Fibroblast of skin of left biceps (primary cell): ENCODE measurements at regions not wholly inside any gene's neighbourhood (a gene's known extent, or its start where the extent isn't known, plus 50 kb on each side); places are given as distances from the start of the nearest gene placed in this dataset.
A peak's percentile ranks its signal among the peaks of the same experiment; 100 is the strongest.

Experiments used
- DNase-seq, 2 experiments: peaks; one replicate each; pipeline ENCODE4 v3.0.0-alpha.2; 2013; ENCODE audit warnings: low read depth in 2 of 2

- DNase-seq, result no peak
These were observed 509.3 kb downstream of the QKI start for GRCh38 chr6:163923658-163924411.

DNA sequence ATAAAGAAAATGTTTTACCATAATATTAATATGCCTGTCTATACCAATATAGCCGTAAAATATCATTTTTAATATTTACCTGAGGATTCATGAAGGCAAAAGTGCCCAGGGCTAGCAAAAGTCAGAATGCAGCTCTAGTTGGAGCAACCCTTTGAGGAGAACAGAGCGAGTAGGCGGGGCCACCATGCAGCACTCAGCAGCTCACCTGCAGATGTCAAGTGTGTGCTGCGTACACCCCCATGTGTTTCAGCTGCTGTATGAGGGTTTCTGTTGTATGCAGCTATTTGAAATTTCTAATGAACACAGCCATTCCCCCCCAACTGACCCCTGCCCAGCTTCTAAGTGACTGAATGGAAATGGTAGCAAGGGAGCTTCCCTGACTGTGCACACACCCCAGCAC lies 508.0 kb downstream of the QKI start:
- DNase-seq, result no peak

DNA sequence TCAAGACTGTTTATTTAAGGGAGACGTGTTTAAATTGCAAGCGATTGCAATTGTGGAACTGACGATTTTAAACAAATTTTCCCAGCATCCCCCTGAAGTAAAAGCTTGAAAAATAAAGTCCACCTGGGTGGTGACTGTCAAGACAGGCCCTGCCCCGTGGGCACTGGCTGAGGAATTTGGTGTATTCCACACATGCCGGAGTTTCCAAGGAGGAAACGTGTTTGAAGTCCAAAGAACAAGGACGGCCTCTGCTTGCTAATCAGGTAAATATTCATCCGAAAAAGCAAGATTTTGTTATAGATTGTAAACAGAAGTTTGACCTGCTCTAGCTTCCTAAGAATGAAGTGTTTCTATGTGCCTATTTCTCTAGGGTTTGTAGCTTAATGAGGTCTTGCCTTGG lies 505.1 kb downstream of the QKI start:
- no peak for DNase-seq

DNA sequence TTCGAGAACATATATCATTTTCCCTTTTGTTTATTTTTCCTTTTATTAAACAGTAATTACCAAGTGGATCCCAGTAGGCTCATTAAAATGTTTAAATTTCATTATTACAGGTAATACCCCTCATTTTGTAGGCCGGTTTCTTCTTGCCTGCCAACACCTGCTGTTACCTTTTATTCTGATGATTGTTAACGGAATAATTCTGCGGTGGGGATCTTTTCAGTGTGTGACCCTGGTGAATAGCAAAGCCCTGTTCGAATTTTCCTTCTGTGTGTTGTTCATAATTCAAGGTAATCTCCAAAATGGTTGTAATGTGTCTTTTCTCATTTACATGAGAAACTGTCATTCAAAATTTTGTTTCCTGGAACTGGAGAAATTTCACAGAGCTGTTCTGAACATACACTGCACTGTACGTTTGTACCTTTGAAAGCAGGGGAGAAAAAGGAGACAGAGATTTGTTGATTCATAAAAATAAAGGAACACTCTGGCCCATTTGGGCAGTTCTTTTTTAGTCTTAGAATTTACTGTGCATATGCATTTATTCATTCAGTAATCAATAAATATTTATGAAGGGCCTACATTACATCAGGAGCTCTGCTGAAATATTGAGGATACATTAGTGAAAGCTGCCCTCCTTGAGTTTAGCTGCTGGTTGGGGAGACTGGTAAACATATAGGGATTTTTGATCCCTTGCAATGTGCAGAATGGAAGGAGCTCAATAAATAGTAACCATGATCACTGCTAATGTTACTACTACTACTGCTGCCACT lies 502.0 kb downstream of the QKI start:
- no peak for DNase-seq

- DNase-seq, result no peak
These were observed 500.6 kb downstream of the QKI start for GRCh38 chr6:163915131-163915530.

DNA sequence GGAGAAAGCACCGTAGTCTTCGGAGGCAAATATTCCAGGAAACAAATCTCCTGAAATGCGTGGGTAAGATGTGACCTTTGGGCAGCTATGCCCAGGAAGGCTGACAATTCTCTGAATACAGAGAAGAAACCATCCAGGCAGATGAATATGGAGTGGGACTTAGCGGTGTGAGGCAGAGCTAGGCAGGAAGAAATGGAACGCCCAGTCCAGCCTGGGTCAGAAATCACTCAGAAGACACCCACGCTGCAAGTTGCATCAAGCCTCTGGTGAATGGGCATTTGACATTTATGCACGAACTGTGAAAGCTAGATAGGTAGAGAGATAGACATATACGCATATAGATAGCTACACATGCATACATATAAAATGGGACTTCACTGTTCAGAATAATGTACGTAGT lies 498.5 kb downstream of the QKI start:
- no peak for DNase-seq

DNA sequence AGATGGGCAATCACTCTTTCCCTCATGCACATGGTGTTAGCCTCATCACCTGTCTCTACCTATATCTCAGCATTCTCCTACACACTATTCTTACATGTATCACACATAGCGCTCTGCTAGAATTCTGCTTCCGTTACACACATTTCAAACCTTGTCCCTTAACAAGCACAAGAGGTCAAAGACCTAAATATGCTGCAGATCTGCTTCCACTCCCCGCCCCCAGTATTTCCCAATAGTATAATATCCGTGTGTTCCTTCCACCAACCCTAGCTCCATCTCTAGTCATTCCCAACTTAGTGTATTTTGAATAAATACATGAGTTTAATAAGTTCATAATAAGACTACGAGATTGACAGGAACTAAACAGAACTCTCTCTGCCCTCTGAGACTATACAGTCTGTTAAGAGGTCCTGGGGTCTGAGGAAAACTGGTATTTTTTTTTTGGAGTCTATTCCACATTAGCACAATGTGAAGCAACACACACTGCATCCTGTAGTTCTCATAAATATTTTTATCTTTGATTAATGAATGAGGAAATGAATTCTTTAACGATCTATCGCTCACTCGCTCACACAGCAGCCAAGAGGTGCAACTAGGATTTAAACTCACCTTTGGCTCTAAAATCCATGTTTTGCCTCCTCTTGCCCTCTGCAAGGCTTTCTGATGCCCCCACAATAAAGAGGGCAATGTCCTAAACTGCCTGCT lies 491.6 kb downstream of the QKI start:
- DNase-seq, result no peak

DNA sequence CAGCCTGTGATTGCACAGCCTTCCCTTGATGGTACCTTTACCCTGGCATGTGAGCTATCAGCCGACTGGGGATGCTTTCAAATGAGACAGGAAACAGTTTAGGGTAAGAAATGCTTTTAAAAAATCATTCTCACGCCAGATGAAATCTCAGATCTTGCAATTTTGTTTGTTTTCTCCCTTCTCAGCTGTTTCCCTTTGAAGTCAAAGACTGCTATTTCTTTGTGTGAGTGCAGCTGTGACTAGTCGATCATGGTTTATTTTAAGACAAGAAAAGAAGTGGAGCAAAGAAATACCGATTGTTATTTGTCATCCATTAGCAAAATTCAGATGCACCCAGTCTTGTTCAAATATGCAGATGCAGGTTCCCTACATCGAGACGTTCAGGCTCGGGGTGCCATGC lies 489.7 kb downstream of the QKI start:
- no peak for DNase-seq

DNA sequence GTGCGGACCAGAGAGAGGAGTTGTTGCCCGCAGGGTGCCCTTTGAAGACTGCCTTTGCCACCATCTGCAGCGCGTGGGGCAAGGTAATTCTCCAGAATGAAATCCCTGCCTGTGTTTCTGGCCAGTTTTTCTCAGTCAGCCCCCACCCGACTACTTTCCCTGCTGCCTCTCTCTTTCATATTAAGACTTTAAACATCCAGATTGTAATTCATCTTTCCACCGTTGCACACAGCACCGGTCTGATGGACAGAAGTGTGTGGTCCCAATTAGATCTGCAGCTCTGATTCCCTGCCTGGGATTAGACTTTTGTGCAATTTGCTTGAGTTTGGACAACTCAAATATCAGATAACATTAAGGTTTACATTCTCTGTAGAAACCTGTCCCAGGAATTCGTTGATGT lies 489.0 kb downstream of the QKI start:
- DNase-seq, result no peak

DNA sequence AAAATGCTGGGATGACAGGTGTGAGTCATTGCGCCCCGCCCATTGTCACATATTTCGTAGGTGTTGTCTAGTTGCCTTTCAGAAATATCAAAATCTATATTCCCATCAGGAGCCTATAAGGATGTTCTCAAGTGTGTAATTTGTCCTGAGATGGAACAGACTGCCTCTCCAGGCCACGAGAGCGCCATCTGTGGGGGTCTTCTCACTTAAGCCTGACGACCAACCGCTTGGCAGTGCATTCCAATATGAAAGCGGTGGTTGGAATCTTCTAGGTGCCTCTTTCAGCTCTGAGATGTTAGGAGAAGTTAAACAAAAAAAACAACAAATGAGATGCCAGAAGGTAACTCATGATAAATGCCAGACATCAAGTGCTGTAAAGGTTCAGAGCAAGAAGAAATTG lies 488.5 kb downstream of the QKI start:
- no peak for DNase-seq

DNA sequence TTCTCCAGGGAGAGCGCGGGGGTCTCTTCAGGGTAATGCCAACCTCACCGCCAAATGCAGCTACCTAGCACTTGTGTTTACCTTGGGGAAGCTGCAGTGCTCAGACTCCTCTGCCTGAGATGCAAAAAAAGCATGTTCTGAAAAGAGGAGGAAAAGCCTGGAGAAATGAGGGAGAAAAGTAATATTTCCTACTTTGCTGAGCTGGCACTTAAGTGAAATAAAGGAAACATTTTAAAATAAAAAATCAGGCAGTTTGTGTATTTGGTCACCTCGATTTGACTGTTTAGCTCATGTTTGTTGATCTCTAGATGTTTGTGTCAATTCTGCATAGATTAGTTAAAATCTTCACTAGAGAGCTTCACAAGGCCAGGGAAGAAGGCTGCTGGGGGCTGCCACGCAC lies 487.2 kb downstream of the QKI start:
- DNase-seq, result no peak

DNA sequence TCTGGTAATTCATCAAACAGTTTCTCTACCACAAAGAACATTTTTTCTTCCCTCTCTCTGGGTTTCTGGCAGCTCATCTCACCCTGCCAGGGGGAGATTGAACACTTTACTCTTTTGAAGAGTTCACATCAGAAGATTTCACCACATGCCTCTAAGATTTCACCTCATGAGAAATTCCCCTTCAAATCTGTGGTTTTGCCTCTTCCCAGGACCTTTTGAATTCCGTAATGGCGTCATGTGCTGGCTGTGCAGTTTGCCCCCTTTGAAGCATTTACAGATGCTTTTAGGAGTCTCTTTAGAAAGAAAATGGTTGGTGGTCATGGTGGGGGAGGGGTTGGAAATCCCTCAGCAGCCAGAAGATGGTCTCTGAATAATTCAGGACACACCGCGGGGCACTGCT lies 486.1 kb downstream of the QKI start:
- DNase-seq, result peak; percentile 38 to 39

DNA sequence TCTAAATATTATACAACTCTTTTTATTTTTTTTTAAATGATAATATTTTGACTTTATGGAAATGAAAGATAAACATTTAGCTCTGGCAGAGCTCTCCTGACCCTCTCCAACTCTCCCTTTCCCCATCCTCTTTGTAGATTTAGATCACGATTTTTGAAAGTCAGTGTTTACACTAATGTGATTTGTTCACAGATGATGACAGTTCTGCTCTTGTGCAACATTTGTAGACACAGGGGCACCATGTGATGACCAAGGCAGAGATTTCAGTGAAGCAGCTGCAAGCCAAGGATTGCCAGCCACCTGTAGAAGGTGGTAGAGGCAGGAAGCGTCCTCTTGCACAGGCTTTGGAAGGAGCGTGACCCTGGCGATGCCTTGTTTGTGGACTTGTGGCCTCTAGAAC lies 483.2 kb downstream of the QKI start:
- DNase-seq, result no peak

GRCh38 chr6:163897030-163897429 lies 482.5 kb downstream of the QKI start:
- no peak for DNase-seq

DNA sequence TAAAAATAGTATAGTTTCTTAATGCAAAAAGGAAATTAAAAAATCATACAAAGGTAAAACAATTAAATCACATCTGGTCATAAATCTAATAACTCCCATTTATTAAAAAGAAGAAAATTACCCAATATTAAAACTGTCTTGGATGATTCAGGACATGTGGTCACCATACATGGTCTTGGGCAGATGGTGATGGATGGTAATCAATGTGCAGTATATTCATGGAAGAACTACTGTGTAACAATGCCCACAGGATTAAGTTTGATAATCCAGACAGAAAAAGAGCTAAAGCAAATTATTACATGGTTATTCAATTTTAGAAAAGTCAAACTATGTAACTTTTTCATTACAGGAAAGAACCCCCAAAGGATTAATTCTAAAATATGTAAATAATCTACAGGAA lies 480.6 kb downstream of the QKI start:
- no peak for DNase-seq

GRCh38 chr6:163893609-163894189 lies 479.2 kb downstream of the QKI start:
- DNase-seq, result no peak

DNA sequence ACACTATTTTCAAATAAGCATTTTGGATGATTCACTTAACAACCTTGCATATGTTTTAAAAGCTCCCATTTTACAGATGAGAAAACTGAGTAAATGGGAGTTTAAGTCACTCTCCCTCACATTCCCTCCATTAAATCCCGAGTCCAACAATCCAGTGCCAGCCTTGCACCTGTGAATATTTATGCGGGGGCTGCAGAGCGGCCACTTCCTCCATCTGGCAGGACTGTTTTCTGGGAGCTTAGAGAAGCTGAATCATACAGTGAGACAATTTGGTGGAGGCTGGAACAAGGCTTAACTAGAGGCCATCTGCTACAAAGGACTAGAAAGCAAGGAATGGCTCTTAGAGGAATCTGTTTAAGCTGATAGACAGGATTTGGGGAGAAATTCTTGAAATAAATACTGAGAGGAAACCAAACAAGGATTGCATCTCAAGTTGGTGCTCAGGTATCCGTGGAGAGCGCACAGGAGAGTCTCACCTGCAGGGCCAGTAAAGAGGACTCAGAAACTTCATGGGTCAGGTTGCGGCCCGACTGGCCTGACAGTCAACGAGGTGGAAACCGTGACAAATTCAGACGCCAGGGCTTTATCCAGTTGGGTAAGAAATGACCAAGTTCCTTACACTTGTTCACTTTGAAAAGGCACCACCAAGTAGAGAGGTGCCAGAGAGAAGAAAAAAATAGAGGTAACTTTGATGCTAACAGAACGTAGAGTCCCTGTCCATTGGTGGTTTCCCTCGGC lies 478.5 kb downstream of the QKI start:
- DNase-seq, result no peak

DNA sequence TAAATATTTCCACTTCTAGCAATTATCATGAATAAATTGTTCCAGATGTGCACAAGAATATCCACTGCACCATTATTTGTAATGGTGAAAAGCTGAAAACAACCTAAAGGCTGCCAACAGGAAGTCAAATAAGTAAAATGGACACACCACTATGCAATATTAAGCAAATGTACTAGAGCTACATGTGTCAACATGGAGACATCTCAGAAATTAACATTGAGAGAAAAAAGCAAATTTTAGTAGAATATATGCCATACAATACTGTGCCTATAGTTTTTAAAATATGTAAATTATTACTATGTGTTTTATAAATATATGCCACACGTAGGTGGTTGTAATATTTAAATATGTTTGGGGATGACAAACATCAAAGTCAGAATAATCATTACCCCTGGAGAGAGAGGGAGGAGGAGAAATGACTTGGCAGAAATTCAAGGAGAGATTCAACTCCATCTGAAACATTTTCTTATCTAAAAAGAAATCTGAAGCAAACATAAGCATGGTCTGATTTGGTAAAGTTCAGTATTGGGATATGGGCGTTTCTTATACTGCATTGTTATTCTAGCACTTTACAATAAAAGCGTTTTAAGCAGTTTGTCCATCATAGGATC lies 475.5 kb downstream of the QKI start:
- DNase-seq, result no peak

DNA sequence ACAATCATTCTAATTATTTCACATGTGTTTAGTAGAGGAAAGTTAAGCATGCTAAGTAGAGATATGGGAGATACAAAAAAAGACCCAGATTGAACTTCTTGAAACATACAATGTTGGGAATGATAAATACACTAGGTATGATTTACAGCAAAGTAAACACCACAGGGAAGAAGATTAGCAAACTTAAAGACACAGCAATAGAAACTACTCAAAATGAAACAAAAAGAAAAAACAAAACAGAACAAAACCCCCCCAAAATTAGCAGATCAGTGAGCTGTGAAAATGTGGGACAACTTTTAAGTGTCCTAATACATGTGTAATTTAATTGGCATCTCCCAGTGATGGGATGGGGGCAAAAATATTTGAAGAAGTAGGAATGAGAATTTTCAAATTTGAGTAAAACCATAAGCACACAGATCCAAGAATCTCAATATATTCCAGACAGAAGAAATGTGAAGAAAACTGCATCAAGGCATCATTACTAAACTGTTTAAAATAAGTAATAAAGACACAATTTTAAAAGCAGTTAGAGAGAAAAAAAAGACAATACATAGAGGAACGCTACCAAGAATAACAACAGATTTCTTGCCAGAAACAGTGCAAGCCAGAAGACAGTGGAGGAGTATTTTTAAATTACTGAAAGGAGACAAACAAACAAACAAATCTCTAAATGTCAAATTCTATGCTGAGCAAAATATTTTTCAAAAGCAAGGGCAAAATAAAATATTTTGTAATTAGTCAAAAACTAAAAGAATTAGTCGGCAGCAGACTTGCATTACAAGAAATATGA lies 473.7 kb downstream of the QKI start:
- no peak for DNase-seq

- DNase-seq, result no peak
These were observed 471.9 kb downstream of the QKI start for GRCh38 chr6:163886428-163886827.

DNA sequence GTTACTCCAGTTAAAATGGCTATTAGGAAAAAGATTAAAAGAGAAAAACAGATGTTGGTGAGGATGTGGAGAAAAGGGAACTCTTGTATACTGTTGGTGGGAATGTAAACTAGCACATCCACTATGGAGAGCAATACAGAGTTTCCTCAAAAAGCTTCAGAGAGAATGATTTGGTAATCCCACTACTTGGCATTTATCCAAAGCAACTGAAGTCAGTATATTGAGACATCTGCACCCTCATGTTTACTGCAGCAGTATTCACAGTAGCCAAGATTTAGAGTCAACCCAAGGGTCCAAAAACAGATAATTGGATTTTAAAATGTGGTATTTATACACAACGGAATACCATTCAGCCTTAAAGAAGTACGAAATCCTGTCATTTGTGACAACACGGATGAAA lies 469.5 kb downstream of the QKI start:
- DNase-seq, result no peak
